ENCODE measurements at regions not wholly inside any gene's neighbourhood (a gene's known extent, or its start where the extent isn't known, plus 50 kb on each side); places are given as distances from the start of the nearest gene placed in this dataset.

DNA sequence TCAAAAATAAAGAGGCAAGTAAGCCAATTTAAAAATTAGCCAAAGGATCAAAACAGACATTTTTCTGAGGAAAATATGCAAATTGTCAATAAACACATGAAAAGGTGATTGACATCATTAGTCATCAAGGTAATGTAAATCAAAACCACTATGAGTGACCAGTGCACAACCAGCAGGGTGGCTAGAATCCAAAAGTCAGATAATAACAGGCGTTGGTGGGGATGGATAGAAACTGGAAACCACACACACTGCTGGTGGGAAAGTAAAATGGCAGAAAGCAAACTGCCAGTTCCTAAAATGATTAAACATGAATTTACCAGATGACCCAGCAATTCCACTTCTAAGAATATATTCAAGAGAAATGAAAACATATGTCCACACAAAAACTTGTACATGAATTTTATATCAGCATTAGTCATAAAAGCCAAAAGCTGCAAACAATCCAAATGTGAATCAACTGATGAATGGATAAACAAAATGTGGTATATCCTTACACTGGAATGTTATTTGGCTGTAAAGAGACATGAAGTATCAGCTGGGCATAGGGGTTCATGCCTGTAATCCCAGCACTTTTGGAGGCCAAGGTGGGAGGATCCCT is 74.8 kb upstream of the MBOAT1 start:
- no peak overlapping the region for H3K27ac ChIP-seq (ENCODE audit: low read length)
- POLR2A ChIA-PET: no interaction called here
- H3K4me1 ChIP-seq (ENCODE audit: control insufficient read depth, insufficient read depth, low read length): no peaks in the 10 kb centered on the region
- no peak overlapping the region for H3K4me3 ChIP-seq (ENCODE audit: low read depth in 2 of 2, low read length in 2 of 2)
- BruUV-seq (replicated peaks): no TSS peak
- CTCF ChIA-PET: no interaction called here
- H3K27me3 ChIP-seq (ENCODE audit: control insufficient read depth, insufficient read depth, low read length): no peaks in the 10 kb centered on the region
- TF ChIP-seq POLR2AphosphoS5 (IDR thresholded peaks at IDR 0.05; ENCODE audit: low read depth, low read length) (no peak), TCF7L2 (IDR thresholded peaks at IDR 0.05; ENCODE audit: low read depth, low read length) (no peak), SIN3A (IDR thresholded peaks at IDR 0.05; ENCODE audit: borderline replicate concordance, insufficient read depth, low read depth, low read length) (no peak)
- TF ChIP-seq, protein P1, sequence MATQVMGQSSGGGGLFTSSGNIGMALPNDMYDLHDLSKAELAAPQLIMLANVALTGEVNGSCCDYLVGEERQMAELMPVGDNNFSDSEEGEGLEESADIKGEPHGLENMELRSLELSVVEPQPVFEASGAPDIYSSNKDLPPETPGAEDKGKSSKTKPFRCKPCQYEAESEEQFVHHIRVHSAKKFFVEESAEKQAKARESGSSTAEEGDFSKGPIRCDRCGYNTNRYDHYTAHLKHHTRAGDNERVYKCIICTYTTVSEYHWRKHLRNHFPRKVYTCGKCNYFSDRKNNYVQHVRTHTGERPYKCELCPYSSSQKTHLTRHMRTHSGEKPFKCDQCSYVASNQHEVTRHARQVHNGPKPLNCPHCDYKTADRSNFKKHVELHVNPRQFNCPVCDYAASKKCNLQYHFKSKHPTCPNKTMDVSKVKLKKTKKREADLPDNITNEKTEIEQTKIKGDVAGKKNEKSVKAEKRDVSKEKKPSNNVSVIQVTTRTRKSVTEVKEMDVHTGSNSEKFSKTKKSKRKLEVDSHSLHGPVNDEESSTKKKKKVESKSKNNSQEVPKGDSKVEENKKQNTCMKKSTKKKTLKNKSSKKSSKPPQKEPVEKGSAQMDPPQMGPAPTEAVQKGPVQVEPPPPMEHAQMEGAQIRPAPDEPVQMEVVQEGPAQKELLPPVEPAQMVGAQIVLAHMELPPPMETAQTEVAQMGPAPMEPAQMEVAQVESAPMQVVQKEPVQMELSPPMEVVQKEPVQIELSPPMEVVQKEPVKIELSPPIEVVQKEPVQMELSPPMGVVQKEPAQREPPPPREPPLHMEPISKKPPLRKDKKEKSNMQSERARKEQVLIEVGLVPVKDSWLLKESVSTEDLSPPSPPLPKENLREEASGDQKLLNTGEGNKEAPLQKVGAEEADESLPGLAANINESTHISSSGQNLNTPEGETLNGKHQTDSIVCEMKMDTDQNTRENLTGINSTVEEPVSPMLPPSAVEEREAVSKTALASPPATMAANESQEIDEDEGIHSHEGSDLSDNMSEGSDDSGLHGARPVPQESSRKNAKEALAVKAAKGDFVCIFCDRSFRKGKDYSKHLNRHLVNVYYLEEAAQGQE (IDR thresholded peaks at IDR 0.05; ENCODE audit: insufficient read depth in 1 of 2, low read depth in 2 of 2, low read length in 1 of 2): no peak
- TF ChIP-seq, protein P2, sequence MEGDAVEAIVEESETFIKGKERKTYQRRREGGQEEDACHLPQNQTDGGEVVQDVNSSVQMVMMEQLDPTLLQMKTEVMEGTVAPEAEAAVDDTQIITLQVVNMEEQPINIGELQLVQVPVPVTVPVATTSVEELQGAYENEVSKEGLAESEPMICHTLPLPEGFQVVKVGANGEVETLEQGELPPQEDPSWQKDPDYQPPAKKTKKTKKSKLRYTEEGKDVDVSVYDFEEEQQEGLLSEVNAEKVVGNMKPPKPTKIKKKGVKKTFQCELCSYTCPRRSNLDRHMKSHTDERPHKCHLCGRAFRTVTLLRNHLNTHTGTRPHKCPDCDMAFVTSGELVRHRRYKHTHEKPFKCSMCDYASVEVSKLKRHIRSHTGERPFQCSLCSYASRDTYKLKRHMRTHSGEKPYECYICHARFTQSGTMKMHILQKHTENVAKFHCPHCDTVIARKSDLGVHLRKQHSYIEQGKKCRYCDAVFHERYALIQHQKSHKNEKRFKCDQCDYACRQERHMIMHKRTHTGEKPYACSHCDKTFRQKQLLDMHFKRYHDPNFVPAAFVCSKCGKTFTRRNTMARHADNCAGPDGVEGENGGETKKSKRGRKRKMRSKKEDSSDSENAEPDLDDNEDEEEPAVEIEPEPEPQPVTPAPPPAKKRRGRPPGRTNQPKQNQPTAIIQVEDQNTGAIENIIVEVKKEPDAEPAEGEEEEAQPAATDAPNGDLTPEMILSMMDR (IDR thresholded peaks at IDR 0.05): no peak
- no peaks in the 10 kb centered on the region for H3K36me3 ChIP-seq (ENCODE audit: control insufficient read depth, insufficient read depth, low read length)
- no peaks in the 10 kb centered on the region for H3K9me3 ChIP-seq (ENCODE audit: control insufficient read depth, insufficient read depth, low read depth, low read length)
- intact Hi-C loops (cut with micrococcal nuclease; ENCODE audit: unreplicated experiment) (no loop called here), in situ Hi-C loops (cut with HindIII; ENCODE audit: low pct_unique_long_range_greater_than_20kb, low sequenced_read_pairs) (no loop called here)
- no peak for DNase-seq (ENCODE audit: low read depth, low spot score)
- ATAC-seq: no peak

DNA sequence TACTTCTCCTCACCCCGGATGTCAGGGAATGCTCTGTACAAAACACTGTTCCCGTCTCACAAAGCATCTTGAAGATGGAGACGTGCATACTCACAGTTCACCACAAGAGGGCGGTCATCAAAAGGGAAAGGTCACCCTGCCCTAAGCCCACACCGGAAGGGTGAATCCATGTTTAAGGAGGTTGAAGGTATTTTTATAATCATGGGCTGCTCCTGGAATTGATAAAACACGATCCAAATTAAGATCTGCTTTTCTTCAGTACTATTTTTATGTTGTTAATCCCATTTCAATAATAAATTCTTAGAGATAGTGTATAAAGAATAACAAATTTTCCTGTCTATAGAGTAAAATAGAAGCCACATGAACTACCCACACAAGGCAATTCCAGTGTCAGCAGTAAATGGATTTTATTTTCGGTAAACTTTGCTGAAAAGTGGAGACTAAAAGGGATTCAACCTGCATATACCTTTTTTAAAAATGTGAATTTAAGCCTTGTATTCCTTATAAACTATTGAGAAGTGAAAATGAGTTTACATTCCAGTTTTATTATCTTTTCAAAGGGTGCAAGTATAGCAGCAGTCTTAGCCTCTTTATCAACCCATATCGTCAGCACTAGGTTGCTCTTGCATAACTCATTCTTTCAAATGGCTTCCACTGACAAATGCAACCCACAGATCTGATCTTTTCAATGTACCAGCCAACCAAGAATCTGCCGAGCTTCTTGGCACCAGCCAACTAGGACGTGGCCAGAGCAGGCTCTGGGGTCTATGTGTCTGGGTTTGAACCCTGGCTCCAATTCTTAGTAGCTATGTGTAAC is 79.7 kb upstream of the MBOAT1 start:
- ATAC-seq (peak; percentile 99), DNase-seq (ENCODE audit: low read depth, low spot score) (peak; percentile 85)
- no peaks in the 10 kb centered on the region for H3K9me3 ChIP-seq (ENCODE audit: control insufficient read depth, insufficient read depth, low read depth, low read length)
- CTCF ChIA-PET: interaction anchor here (0.5 to 0.6 kb wide), 2 partner anchors 99 to 169 kb away, joined by 3 read pairs; no protein-coding TSS in a partner anchor
- TF ChIP-seq, protein P1 (IDR thresholded peaks at IDR 0.05; ENCODE audit: insufficient read depth in 1 of 2, low read depth in 2 of 2, low read length in 1 of 2): no peak
- TF ChIP-seq TCF7L2 (IDR thresholded peaks at IDR 0.05; ENCODE audit: low read depth, low read length): peak; percentile 86
- TF ChIP-seq, protein P2 (IDR thresholded peaks at IDR 0.05): peak; percentile 91
- no peak for TF ChIP-seq POLR2AphosphoS5 (IDR thresholded peaks at IDR 0.05; ENCODE audit: low read depth, low read length)
- no peak for TF ChIP-seq SIN3A (IDR thresholded peaks at IDR 0.05; ENCODE audit: borderline replicate concordance, insufficient read depth, low read depth, low read length)
- no peak overlapping the region for H3K4me3 ChIP-seq (ENCODE audit: low read depth in 2 of 2, low read length in 2 of 2)
- H3K36me3 ChIP-seq (ENCODE audit: control insufficient read depth, insufficient read depth, low read length): no peaks in the 10 kb centered on the region
- no peak overlapping the region for H3K27ac ChIP-seq (ENCODE audit: low read length)
- POLR2A ChIA-PET: no interaction called here
- intact Hi-C loops (cut with micrococcal nuclease; ENCODE audit: unreplicated experiment): loop anchor here (1.0 to 5.0 kb wide), 3 partner anchors 110 to 237 kb away; partner anchors contain the start of gene E2F3
- in situ Hi-C loops (cut with HindIII; ENCODE audit: low pct_unique_long_range_greater_than_20kb, low sequenced_read_pairs): no loop called here
- H3K4me1 ChIP-seq (ENCODE audit: control insufficient read depth, insufficient read depth, low read length): no peaks in the 10 kb centered on the region
- no peaks in the 10 kb centered on the region for H3K27me3 ChIP-seq (ENCODE audit: control insufficient read depth, insufficient read depth, low read length)
- BruUV-seq (replicated peaks): no TSS peak
